Stimulated activated CD8-positive, alpha-beta memory T cell treated with anti-CD3 and anti-CD28 coated beads, Interleukin-15, amount 100 ng/mL, for 4 hours (primary cell): ENCODE measurements at regions not wholly inside any gene's neighbourhood (a gene's known extent, or its start where the extent isn't known, plus 50 kb on each side); places are given as distances from the start of the nearest gene placed in this dataset.
"Not testable (repeated sequence)": the region's sequence is repeated elsewhere in the genome, so short reads cannot be mapped to it uniquely, and the experiment has no call there.

Experiments
- DNase-seq, 2 donors: peaks; one replicate each; pipeline ENCODE4 v3.0.0-alpha.2; 2020; ENCODE audit warnings: low read depth in 2 of 2

DNA sequence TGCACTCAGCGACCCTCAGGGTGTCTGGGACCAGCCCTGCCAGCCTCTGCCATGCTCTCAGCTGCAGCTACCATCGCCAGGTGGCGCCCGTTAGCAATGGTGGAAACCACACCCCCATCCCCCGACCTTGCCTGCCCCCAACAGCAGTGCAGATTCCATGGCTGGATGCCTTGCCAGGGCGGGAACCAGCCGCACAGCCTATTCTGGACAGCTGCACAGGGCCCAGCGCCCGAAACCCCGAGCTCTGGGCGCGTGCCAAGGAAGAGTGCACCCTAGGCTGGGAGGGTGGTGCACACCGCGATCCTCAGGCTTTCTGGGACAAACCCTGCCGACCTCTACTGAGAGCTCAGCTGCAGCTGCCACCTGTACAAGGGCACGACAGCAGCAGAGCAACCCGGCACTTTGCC is 88.1 kb downstream of the POTEG start:
- DNase-seq, result not testable (repeated sequence)

DNA sequence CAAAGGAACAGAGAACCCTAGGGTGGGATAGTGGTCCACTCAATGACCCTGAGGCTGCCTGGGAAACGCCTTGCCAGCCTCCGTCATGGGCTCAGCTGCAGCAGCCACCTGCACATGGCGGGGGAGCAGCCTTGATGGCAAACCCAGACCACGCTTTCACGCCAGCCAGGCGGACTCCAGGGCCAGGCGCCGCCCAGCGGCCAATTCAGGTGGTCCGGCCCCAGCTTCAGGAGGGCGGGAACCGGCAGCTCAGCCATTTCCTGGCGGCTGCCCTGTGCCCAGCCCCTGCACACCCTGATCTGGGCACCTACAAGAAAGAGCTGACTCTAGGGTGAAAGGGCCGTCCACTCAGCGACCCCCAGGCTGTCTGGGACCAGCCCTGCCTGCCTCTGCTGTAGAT is 87.5 kb downstream of the POTEG start:
- not testable (repeated sequence) for DNase-seq

DNA sequence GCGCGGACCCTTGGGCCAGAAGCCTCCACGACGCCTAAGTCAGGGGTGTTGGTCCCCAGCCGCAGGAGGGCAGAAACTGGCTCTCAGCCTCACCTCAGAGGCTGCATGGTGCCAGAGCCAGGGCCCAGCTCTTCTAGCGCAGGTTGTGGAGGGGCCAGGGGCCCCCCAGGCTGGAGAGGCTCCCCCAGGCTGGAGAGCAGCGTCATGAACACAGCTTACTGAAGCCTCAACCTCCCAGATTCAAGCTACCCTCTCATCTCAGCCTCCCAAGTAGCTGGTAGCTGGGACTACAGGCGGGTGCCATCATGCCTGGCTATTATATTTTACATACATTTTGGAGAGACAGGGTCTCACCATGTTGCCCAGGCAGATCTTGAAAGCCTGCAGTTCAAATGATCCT is 87.0 kb downstream of the POTEG start:
- DNase-seq, result not testable (repeated sequence)
